ENCODE measurements at regions not wholly inside any gene's neighbourhood (a gene's known extent, or its start where the extent isn't known, plus 50 kb on each side); places are given as distances from the start of the nearest gene placed in this dataset.

DNA sequence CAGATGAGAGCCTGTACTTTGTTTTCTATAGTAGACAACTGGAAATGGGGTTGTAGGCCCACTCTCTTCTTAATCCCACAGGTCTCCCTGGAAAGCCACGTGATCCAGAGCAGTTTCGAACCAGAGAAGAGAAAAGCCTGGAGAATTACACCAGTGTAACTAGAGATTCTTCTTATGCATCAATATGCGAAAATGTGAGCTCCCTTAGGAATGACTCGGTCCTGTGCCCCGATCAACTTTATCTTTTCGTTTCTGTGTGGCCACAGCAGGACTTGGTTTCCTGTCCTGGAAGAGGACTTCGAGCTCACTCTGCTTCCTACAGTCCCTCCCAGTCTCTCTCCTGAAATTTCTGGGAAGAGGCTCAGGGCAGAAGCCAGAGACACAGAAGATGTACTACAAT lies 73.8 kb upstream of the TPM1 start:
- TF ChIP-seq, protein P1, sequence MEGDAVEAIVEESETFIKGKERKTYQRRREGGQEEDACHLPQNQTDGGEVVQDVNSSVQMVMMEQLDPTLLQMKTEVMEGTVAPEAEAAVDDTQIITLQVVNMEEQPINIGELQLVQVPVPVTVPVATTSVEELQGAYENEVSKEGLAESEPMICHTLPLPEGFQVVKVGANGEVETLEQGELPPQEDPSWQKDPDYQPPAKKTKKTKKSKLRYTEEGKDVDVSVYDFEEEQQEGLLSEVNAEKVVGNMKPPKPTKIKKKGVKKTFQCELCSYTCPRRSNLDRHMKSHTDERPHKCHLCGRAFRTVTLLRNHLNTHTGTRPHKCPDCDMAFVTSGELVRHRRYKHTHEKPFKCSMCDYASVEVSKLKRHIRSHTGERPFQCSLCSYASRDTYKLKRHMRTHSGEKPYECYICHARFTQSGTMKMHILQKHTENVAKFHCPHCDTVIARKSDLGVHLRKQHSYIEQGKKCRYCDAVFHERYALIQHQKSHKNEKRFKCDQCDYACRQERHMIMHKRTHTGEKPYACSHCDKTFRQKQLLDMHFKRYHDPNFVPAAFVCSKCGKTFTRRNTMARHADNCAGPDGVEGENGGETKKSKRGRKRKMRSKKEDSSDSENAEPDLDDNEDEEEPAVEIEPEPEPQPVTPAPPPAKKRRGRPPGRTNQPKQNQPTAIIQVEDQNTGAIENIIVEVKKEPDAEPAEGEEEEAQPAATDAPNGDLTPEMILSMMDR (IDR thresholded peaks at IDR 0.05) = no peak
- TF ChIP-seq POLR2A (IDR thresholded peaks at IDR 0.05) = no peak

Measured in heart left ventricle (tissue), 13 donors.